Right atrium auricular region (tissue), 2 donors: ENCODE measurements at regions not wholly inside any gene's neighbourhood (a gene's known extent, or its start where the extent isn't known, plus 50 kb on each side); places are given as distances from the start of the nearest gene placed in this dataset.

ENCODE experiments used
- DNase-seq: peaks from one replicate; pipeline ENCODE4 v3.0.0-alpha.2; 2019; ENCODE audit warnings: low spot score
- H3K27ac ChIP-seq, 2 donors: fragments of 200-600 bp; sonication (generic); 1 replicate in 1 of 2; 2 replicates in 1 of 2; pipeline ENCODE4 v1.5.1; 2016 to 2019
- H3K27me3 ChIP-seq, 2 donors: fragments of 200-600 bp; sonication (generic); one replicate each; pipeline versions ENCODE4 v1.5.1 to v1.6.0; 2017 to 2019
- H3K36me3 ChIP-seq: fragments of 200-600 bp; sonication (generic); one replicate; pipeline ENCODE4 v1.5.1; 2016
- H3K4me1 ChIP-seq, 2 donors: fragments of 200-600 bp; sonication (generic); one replicate each; pipeline versions ENCODE4 v1.5.1 to v1.6.0; 2017 to 2019
- H3K4me3 ChIP-seq, 2 donors: fragments of 200-600 bp; sonication (generic); 1 replicate in 1 of 2; 2 replicates in 1 of 2; pipeline ENCODE4 v1.5.1; 2017 to 2019; ENCODE audit warnings: mild to moderate bottlenecking in 1 of 2, moderate library complexity in 1 of 2
- H3K9me3 ChIP-seq, 2 donors: fragments of 200-600 bp; sonication (generic); one replicate each; pipeline ENCODE4 v1.5.1; 2019
- TF ChIP-seq, protein P1 (sequence below), 2 donors: fragments of 200-600 bp; sonication (generic); IDR thresholded peaks; one replicate each; pipeline ENCODE4 v1.5.1; 2019; ENCODE audit warnings: antibody characterized with exemption in 2 of 2

DNA sequence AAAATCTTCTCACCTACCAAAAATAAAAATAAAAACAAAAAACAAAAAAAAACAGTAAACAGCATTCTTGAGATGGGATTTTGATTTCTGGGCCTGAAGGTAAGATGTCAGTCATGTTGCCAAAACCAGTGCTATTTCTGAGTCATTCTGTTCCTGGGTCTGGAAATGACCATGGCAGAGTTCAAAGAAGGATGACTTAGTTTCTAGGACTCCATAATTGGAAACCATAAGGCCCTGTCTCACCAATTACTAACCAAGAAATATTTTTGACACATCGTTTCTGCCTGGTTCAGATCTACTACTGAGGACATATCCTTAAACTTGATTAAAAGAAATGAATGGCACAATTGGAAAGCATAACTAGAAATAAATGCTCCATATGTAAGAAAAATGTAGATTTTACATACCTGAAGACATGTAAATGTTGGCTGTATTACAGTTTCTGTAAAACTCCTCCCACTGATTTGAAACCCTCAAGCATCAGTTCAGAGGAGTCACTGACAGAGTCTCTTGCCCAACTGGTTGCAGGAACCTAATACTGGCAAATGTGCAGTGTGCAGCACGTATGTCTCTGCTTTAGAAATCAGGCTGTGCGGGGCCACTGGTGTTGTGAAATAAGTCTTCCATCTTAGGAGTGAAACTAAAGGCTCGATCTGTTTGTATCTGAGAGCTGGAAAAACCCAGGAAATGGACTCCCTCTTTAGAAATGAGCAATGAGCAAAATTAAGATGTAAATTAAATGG lies 84.8 kb upstream of the EGR2 start:
- Histone ChIP-seq H3K27me3 (no peaks in the 10 kb centered on the region), H3K36me3 (no peaks in the 10 kb centered on the region)

DNA sequence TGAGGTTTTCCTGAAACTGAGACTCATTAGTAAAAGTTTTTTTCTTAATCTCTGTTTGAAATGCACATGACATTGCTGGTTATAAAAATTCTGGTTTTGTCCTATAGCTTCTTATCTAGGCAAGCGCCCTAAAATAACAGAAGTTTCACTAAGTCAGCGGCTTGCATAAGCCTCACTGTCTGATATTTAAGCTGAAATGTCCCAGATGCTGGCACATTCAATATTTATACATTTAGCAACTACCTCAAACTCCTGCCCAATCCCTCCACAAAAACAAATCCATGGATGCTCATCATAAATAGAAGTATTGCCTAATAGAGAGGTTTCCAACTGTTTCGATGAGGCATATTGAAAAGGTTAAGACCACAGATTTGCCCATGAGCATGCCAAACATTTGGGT lies 83.1 kb upstream of the EGR2 start:
- H3K27ac ChIP-seq: no peak overlapping the region
- no peaks in the 10 kb centered on the region for H3K36me3 ChIP-seq
- no peaks in the 10 kb centered on the region for H3K9me3 ChIP-seq
- TF ChIP-seq, protein P1, sequence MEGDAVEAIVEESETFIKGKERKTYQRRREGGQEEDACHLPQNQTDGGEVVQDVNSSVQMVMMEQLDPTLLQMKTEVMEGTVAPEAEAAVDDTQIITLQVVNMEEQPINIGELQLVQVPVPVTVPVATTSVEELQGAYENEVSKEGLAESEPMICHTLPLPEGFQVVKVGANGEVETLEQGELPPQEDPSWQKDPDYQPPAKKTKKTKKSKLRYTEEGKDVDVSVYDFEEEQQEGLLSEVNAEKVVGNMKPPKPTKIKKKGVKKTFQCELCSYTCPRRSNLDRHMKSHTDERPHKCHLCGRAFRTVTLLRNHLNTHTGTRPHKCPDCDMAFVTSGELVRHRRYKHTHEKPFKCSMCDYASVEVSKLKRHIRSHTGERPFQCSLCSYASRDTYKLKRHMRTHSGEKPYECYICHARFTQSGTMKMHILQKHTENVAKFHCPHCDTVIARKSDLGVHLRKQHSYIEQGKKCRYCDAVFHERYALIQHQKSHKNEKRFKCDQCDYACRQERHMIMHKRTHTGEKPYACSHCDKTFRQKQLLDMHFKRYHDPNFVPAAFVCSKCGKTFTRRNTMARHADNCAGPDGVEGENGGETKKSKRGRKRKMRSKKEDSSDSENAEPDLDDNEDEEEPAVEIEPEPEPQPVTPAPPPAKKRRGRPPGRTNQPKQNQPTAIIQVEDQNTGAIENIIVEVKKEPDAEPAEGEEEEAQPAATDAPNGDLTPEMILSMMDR (IDR thresholded peaks at IDR 0.05): no peak
- H3K4me3 ChIP-seq: no peak overlapping the region
- H3K4me1 ChIP-seq: no peaks in the 10 kb centered on the region
- no peak for DNase-seq
- no peaks in the 10 kb centered on the region for H3K27me3 ChIP-seq

More for the DNA sequence above, 84.8 kb upstream of the EGR2 start:
- DNase-seq: no peak
- H3K9me3 ChIP-seq: no peaks in the 10 kb centered on the region
- H3K4me1 ChIP-seq: no peaks in the 10 kb centered on the region
- no peak overlapping the region for H3K27ac ChIP-seq
- H3K4me3 ChIP-seq: no peak overlapping the region
- TF ChIP-seq, protein P1 (IDR thresholded peaks at IDR 0.05): no peak

DNA sequence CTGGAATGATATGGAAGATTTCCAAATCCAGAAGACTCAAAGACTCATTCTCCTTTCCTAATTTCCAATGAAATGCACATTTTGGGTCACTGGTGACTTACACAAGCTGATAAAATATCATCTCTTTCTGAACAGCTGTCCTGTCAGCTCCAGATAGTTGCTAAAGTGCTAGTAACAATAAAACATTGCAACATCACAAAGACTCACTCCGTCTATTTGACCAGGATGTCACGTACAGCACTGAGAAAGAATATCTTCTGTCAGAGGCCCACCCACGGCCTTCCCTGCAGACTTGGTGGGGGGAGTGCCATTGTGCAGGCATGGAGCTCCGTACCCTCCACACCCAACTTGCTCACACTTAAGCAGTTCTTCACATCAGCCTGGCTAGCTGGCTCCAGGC lies 78.9 kb upstream of the EGR2 start:
- H3K4me1 ChIP-seq: no peaks in the 10 kb centered on the region
- TF ChIP-seq, protein P1 (IDR thresholded peaks at IDR 0.05): no peak
- H3K36me3 ChIP-seq: no peaks in the 10 kb centered on the region
- no peaks in the 10 kb centered on the region for H3K27me3 ChIP-seq
- no peak for DNase-seq
- H3K4me3 ChIP-seq: no peak overlapping the region
- H3K27ac ChIP-seq: no peak overlapping the region
- H3K9me3 ChIP-seq: no peaks in the 10 kb centered on the region

DNA sequence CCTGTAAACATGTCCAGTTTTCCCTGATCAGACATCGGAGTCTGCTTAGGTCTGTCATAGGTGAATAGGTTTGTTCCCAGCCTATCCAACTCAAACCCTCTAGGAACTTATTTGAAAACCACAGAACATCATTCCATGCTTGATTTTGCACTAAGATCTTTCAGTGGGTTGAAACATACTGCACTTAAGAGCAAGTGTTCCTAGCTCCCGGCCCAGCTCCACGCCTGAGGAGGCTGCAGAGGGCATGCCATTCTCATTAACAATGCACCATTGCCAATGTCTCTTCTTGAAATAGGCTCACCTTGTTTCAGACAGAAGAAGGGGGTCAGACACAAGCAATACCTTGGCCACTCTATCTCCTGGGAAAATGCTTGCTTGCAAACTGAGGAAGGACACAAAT lies 78.0 kb upstream of the EGR2 start:
- H3K36me3 ChIP-seq: no peaks in the 10 kb centered on the region
- no peak overlapping the region for H3K27ac ChIP-seq
- H3K9me3 ChIP-seq: no peaks in the 10 kb centered on the region
- no peak overlapping the region for H3K4me3 ChIP-seq
- TF ChIP-seq, protein P1 (IDR thresholded peaks at IDR 0.05): no peak
- H3K4me1 ChIP-seq: no peaks in the 10 kb centered on the region
- H3K27me3 ChIP-seq: no peaks in the 10 kb centered on the region
- no peak for DNase-seq

DNA sequence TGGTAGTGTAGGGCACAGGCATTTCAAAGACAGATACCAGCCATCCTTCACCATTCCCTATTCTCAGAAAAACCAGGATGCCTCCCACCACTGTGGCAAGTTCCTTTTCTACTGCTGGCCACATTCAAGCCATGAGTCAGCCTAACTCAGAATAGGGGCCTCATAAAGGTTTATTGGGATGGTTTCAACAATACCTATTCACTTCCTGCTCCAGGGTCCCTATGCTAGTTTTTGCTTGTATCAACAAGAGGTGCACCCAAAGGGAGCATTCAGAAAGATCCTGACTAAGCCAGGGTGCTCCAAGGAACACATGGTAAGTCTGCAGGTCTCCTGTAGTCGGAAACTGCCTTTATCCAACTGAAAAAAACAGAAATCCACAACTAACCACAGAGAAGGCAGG lies 76.9 kb upstream of the EGR2 start:
- Histone ChIP-seq H3K9me3 (no peaks in the 10 kb centered on the region), H3K27me3 (no peaks in the 10 kb centered on the region), H3K4me3 (no peak overlapping the region), H3K4me1 (no peaks in the 10 kb centered on the region), H3K27ac (no peak overlapping the region), H3K36me3 (no peaks in the 10 kb centered on the region)
- DNase-seq: no peak
- TF ChIP-seq, protein P1 (IDR thresholded peaks at IDR 0.05): no peak

DNA sequence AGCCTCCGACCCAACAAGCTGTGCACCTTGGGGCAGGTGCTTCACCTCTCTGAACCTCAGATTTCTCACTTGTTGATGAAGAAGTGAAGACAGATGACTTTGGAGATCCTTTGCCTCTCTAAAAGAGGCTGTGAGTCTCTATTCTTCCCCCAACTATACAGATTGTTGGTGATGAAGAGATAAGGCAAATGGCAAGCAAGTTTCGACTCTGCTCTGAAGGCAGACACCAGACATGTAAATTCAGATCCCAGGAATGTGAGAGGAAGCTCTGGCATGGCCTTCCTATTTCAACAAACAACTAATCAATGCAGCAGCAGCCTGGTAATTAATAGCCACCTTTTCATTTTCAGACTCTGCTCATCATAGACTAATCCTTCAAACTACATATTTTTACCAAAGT lies 74.2 kb upstream of the EGR2 start:
- Histone ChIP-seq H3K4me1 (no peaks in the 10 kb centered on the region), H3K4me3 (no peak overlapping the region), H3K36me3 (no peaks in the 10 kb centered on the region), H3K27me3 (no peaks in the 10 kb centered on the region), H3K27ac (no peak overlapping the region), H3K9me3 (no peaks in the 10 kb centered on the region)
- DNase-seq: no peak
- TF ChIP-seq, protein P1 (IDR thresholded peaks at IDR 0.05): no peak
